K562 (cell line): ENCODE measurements at regions not wholly inside any gene's neighbourhood (a gene's known extent, or its start where the extent isn't known, plus 50 kb on each side); places are given as distances from the start of the nearest gene placed in this dataset.
A peak's percentile ranks its signal among the peaks of the same experiment; 100 is the strongest.

Experiments
- ATAC-seq: fragments of 200-7000 bp; cut with Tn5 transposase; 3 replicates; pipeline ENCODE4 v1.9.1; 2020; ENCODE audit warnings: moderate library complexity
- BruUV-seq: library from RNA; stranded (reverse); fragments of 400-500 nt; replicated peaks from 2 replicates; lab custom pipeline; 2021; lab: Mats Ljungman, UMichigan
- CTCF ChIA-PET: fragments of 300-600 bp; formaldehyde crosslinking; extraction: SDS; loops from one replicate; lab custom pipeline; 2021; ENCODE audit warnings: low intra/inter-chr PET ratio; lab: Yijun Ruan, JAX
- POLR2A ChIA-PET: fragments of 300-600, 350-650 bp; sonication (Branson Sonifier 250); formaldehyde crosslinking; extraction: SDS; loops from one replicate; lab custom pipeline; 2021; ENCODE audit warnings: antibody characterized with exemption, inconsistent platforms; lab: Yijun Ruan, JAX
- DNase-seq, 4 experiments: peaks; one replicate each; pipeline versions ENCODE4 v3.0.0 to v3.0.0-alpha.2; 2011 to 2018; ENCODE audit warnings: low spot score in 3 of 4, mixed read lengths in 3 of 4; ENCODE audit errors: extremely low read depth in 1 of 4
- FAIRE-seq: peaks from 2 replicates; lab custom pipeline; 2011; peaks lifted over from hg19 to GRCh38; lab: Jason Lieb, UNC
- H2AFZ ChIP-seq: 2 replicates; pipeline ENCODE4 v1.6.0; 2011; ENCODE audit warnings: low read depth, low read length, control low read depth, inconsistent platforms
- H3K27ac ChIP-seq: fragments of 200-600 bp; 3 replicates; pipeline ENCODE4 v1.8.0; 2011; ENCODE audit warnings: low read depth, mild to moderate bottlenecking, control low read depth, inconsistent platforms, low read length, moderate library complexity, mixed read lengths; ENCODE audit errors: extremely low read depth
- H3K27me3 ChIP-seq, 2 experiments: fragments of 300-600 bp in 1 of 2; 2 replicates in 1 of 2; 3 replicates in 1 of 2; pipeline versions ENCODE4 v1.6.0 to v1.8.0; 2011; ENCODE audit warnings: inconsistent platforms in 2 of 2, low read length in 2 of 2, mild to moderate bottlenecking in 1 of 2, mixed read lengths in 1 of 2, moderate library complexity in 1 of 2; ENCODE audit not compliant: control insufficient read depth in 2 of 2, insufficient read depth in 2 of 2
- H3K36me3 ChIP-seq: fragments of 300-600 bp; 3 replicates; pipeline ENCODE4 v1.8.0; 2011; ENCODE audit warnings: mild to moderate bottlenecking, low read length, inconsistent platforms; ENCODE audit not compliant: control insufficient read depth, insufficient read depth
- H3K4me1 ChIP-seq, 2 experiments: fragments of 200-600 bp in 1 of 2; replicated peaks in 1 of 2; 2 replicates in 1 of 2; 3 replicates in 1 of 2; pipeline versions ENCODE4 v1.5.1 to v1.8.0; 2011; ENCODE audit warnings: inconsistent platforms in 2 of 2, low read length in 2 of 2, mild to moderate bottlenecking in 1 of 2, mixed read lengths in 1 of 2, moderate library complexity in 1 of 2; ENCODE audit not compliant: control insufficient read depth in 2 of 2, insufficient read depth in 2 of 2
- H3K4me2 ChIP-seq: 2 replicates; pipeline ENCODE4 v1.6.1; 2011; ENCODE audit warnings: low read length, control low read depth, inconsistent platforms, mixed read lengths; ENCODE audit not compliant: insufficient read depth
- H3K4me3 ChIP-seq: fragments of 200-600 bp; sonication (generic), shearing (Covaris generic); 2 replicates; pipeline ENCODE4 v1.5.1; 2016; ENCODE audit warnings: control low read depth, inconsistent platforms
- H3K79me2 ChIP-seq: fragments of 200-600 bp; 3 replicates; pipeline ENCODE4 v1.8.0; 2011; ENCODE audit warnings: low read length, inconsistent platforms; ENCODE audit not compliant: control insufficient read depth, insufficient read depth
- H3K9ac ChIP-seq, 2 experiments: 2 replicates each; pipeline versions ENCODE4 v1.6.0 to v1.6.1; 2011; ENCODE audit warnings: low read depth in 2 of 2, low read length in 2 of 2, control low read depth in 1 of 2, inconsistent platforms in 1 of 2, mild to moderate bottlenecking in 1 of 2, mixed read lengths in 1 of 2; ENCODE audit not compliant: insufficient read depth in 1 of 2
- H3K9me1 ChIP-seq: one replicate; pipeline ENCODE4 v1.6.0; 2011; ENCODE audit warnings: inconsistent platforms, mild to moderate bottlenecking, low read length, moderate library complexity; ENCODE audit not compliant: control insufficient read depth, insufficient read depth
- H3K9me3 ChIP-seq: replicated peaks from 2 replicates; pipeline ENCODE4 v1.5.1; 2011; ENCODE audit warnings: low read depth, low read length, inconsistent platforms; ENCODE audit not compliant: control insufficient read depth, insufficient read depth
- H4K20me1 ChIP-seq: replicated peaks from 2 replicates; pipeline ENCODE4 v1.6.1; 2011; ENCODE audit warnings: low read length, inconsistent platforms, mixed read lengths; ENCODE audit not compliant: control insufficient read depth, insufficient read depth
- MYBL2 ChIP-seq, 2 experiments: fragments of 450-650 bp in 1 of 2; sonication (generic) in 1 of 2; formaldehyde crosslinking in 1 of 2; IDR thresholded peaks; 2 replicates each; pipeline versions ENCODE4 v1.6.1 to v1.8.1; 2017 to 2022; ENCODE audit warnings: borderline replicate concordance in 1 of 2, inconsistent platforms in 1 of 2, low read depth in 1 of 2, mild to moderate bottlenecking in 1 of 2, missing genetic modification reagents in 1 of 2, moderate library complexity in 1 of 2
- POLR3G ChIP-seq: IDR thresholded peaks from 2 replicates; pipeline ENCODE4 v1.6.1; 2011; ENCODE audit not compliant: insufficient read length, insufficient replicate concordance; ENCODE audit errors: extremely low read depth
- TCF7 ChIP-seq: sonication (generic); IDR thresholded peaks from 2 replicates; pipeline ENCODE4 v1.6.1; 2016; ENCODE audit warnings: antibody characterized with exemption, borderline replicate concordance
- ZFP1 ChIP-seq: fragments of 450-650 bp; formaldehyde crosslinking; IDR thresholded peaks from 2 replicates; pipeline ENCODE4 v1.4.0; 2020; ENCODE audit warnings: mild to moderate bottlenecking, mixed read lengths
- in situ Hi-C: fragments of 300-500 bp; cut with MboI; formaldehyde crosslinking; loops from 4 replicates; pipeline ENCODE4 v1.15.0; 2018; ENCODE audit warnings: inconsistent platforms, mixed read lengths
- intact Hi-C: fragments of 100-400 bp; cut with micrococcal nuclease; formaldehyde crosslinking; loops from 2 replicates; pipeline ENCODE4 v1.14.2; 2022
- TF ChIP-seq, protein P1 (sequence below): sonication (generic); formaldehyde crosslinking; IDR thresholded peaks from 2 replicates; pipeline ENCODE4 v1.8.0; 2023; ENCODE audit warnings: mild to moderate bottlenecking, missing genetic modification reagents

DNA sequence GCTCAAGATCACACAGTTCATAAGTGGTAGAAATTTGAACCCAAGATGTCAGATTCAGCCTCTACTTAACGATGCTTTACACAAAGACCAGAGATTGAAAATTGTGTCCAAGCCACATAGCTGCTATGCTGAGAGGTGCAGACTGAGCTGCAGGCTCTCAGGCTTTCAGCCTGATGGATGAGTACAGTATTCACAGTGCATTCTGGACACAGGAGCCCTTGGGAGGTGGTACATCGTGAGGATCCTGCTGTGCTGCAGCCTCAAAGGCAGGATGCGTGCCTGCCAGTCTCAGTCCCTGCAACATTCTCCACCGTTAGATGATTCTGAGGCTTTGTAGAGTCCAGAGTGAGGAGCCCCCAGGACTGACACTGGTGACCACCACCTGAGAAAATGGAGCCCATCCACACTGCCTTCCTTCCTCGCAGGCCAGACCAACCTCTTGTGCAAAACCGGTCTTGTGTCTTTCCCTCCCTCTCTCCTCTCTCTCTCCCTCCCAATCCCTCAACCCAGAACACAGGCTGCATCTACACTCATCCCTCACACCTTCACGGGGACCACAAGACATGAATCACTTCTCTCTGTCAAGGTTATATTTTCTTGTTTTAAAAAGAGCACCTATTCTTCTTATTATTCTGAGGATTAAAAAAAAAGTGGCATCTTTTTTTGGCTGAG is 203.4 kb upstream of the ZNF507 start (continued):
- TF ChIP-seq, protein P1, sequence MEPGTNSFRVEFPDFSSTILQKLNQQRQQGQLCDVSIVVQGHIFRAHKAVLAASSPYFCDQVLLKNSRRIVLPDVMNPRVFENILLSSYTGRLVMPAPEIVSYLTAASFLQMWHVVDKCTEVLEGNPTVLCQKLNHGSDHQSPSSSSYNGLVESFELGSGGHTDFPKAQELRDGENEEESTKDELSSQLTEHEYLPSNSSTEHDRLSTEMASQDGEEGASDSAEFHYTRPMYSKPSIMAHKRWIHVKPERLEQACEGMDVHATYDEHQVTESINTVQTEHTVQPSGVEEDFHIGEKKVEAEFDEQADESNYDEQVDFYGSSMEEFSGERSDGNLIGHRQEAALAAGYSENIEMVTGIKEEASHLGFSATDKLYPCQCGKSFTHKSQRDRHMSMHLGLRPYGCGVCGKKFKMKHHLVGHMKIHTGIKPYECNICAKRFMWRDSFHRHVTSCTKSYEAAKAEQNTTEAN (CRISPR knock-in tag): no peak
- TF ChIP-seq POLR3G: no peak
- no peak for TF ChIP-seq MYBL2 (IDR thresholded peaks at IDR 0.05; ENCODE audit: low read depth)
- TF ChIP-seq MYBL2 (CRISPR knock-in tag; IDR thresholded peaks at IDR 0.05; ENCODE audit: borderline replicate concordance): no peak

DNA sequence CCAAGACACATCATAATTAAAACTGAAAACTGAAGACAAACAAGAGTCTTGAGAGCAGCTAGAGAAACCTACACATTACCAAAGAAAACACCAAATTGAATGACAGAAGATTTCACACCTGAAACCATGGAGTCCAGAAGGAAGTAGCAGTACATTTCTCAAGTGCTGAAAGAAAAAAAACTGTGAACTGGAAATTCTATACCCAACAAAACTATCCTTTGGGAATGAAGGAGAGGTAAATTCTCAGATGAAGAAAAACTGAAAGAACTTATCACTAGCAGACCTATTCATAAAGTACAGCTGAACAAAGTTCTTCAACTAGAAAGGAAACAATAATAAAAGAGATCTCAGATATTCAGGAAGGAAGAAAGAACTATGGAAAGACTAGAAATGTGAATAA is 198.7 kb upstream of the ZNF507 start:
- in situ Hi-C loops (no loop called here), intact Hi-C loops (no loop called here)
- ChIA-PET CTCF (no interaction called here), POLR2A (no interaction called here)
- no peaks in the 10 kb centered on the region for H3K4me1 ChIP-seq
- H2AFZ ChIP-seq: no peak overlapping the region
- H4K20me1 ChIP-seq: no peaks in the 10 kb centered on the region
- BruUV-seq: no TSS peak
- no peak overlapping the region for H3K4me2 ChIP-seq
- no peak overlapping the region for H3K27ac ChIP-seq
- no peak overlapping the region for H3K9ac ChIP-seq
- no peaks in the 10 kb centered on the region for H3K79me2 ChIP-seq
- ATAC-seq: no peak
- H3K9me3 ChIP-seq: no peaks in the 10 kb centered on the region
- H3K27me3 ChIP-seq: no peaks in the 10 kb centered on the region
- no peak for FAIRE-seq
- TF ChIP-seq TCF7 (no peak), ZFP1 (CRISPR knock-in tag) (peak; percentile 71; the same call in 1 of the 2 replicates)
- no peaks in the 10 kb centered on the region for H3K36me3 ChIP-seq
- no peak overlapping the region for H3K4me3 ChIP-seq
- H3K9me1 ChIP-seq: no peaks in the 10 kb centered on the region
- no peak for DNase-seq
